Chondrocyte (in vitro differentiated cells): ENCODE measurements at regions not wholly inside any gene's neighbourhood (a gene's known extent, or its start where the extent isn't known, plus 50 kb on each side); places are given as distances from the start of the nearest gene placed in this dataset.

Source experiments
- DNase-seq: peaks from one replicate; pipeline ENCODE4 v3.0.0; 2021; ENCODE audit warnings: mixed read lengths, low spot score
- H3K27ac Mint-ChIP-seq: one replicate; pipeline ENCODE4 v1.8.0; 2021; ENCODE audit warnings: mild to moderate bottlenecking, moderate library complexity, mixed read lengths; ENCODE audit not compliant: unreplicated experiment
- H3K27me3 Mint-ChIP-seq: 2 replicates; pipeline ENCODE4 v1.8.0; 2021; ENCODE audit warnings: low read depth, mixed read lengths
- H3K36me3 Mint-ChIP-seq: 2 replicates; pipeline ENCODE4 v1.8.0; 2021; ENCODE audit warnings: low read depth, mixed read lengths
- H3K4me1 Mint-ChIP-seq: 2 replicates; pipeline ENCODE4 v1.8.0; 2021; ENCODE audit warnings: low read depth, mild to moderate bottlenecking, mixed read lengths
- H3K4me3 Mint-ChIP-seq: one replicate; pipeline ENCODE4 v1.8.0; 2021; ENCODE audit warnings: mild to moderate bottlenecking, moderate library complexity, mixed read lengths; ENCODE audit not compliant: unreplicated experiment
- H3K9me3 Mint-ChIP-seq: 2 replicates; pipeline ENCODE4 v1.8.0; 2021; ENCODE audit warnings: low read depth, mixed read lengths
- TF ChIP-seq, protein P1 (sequence below): fragments of 200-600 bp; sonication (generic); IDR thresholded peaks from 2 replicates; pipeline ENCODE4 v1.5.0; 2021; ENCODE audit warnings: antibody characterized with exemption, mild to moderate bottlenecking, moderate library complexity

DNA sequence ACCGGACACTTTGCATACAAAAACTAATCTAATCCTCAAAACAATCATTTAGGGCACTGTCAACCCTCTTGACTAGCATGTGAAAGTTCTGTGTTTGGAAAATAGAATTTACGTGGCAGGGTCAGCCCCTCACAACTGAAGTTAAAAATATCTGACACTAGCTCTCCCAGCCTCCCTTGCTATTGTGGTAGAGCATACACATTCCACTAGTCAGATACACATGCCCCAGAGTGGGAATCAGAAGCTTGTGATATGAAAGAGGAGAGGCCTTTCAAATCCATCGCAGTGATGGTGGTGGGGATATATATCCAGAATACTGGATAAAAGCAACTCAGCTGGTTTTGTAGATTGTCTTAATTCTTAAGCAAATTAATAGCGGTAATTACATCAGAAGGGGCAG is 205.7 kb upstream of the IL15 start:
- peaks cover 16% of the 10 kb centered on the region for H3K4me1 Mint-ChIP-seq
- no peak for DNase-seq
- peaks cover 3% of the 10 kb centered on the region for H3K27me3 Mint-ChIP-seq
- H3K36me3 Mint-ChIP-seq, result no peaks in the 10 kb centered on the region
- H3K4me3 Mint-ChIP-seq, result no peak overlapping the region
- TF ChIP-seq, protein P1, sequence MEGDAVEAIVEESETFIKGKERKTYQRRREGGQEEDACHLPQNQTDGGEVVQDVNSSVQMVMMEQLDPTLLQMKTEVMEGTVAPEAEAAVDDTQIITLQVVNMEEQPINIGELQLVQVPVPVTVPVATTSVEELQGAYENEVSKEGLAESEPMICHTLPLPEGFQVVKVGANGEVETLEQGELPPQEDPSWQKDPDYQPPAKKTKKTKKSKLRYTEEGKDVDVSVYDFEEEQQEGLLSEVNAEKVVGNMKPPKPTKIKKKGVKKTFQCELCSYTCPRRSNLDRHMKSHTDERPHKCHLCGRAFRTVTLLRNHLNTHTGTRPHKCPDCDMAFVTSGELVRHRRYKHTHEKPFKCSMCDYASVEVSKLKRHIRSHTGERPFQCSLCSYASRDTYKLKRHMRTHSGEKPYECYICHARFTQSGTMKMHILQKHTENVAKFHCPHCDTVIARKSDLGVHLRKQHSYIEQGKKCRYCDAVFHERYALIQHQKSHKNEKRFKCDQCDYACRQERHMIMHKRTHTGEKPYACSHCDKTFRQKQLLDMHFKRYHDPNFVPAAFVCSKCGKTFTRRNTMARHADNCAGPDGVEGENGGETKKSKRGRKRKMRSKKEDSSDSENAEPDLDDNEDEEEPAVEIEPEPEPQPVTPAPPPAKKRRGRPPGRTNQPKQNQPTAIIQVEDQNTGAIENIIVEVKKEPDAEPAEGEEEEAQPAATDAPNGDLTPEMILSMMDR, result no peak
- H3K27ac Mint-ChIP-seq, result no peak overlapping the region
- H3K9me3 Mint-ChIP-seq, result no peaks in the 10 kb centered on the region

DNA sequence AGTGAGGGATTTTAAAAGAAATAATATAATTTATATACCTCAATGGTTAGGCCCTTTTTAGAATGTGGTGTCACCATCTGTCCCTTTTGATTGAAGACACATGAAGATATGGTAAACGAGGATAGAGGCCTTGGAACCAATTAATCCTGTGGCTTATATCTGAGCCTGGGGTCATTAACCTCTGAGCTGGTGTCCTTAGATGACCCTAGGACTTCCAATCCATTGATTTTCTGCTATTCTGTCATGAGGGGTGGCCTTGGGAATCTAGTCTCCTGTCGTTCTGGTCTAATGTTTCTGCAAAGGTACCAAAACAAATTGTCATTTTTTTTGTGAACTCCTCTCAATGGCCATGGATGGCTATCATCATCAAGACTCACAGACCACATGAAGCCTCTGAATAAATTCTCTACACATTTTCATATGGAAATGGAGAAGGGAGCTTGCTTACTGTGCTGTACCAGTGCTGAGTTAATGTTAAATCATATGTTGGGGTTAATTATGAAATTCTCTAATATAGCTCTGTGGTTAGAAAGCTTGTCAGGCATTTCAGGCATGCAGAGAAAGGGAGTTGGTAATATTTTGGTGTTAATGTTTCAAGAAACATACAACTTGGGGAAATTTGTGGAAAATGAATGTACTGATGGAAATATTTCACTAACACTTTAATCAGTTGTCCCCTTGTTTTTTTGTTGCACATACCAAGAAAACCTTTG is 204.2 kb upstream of the IL15 start:
- DNase-seq, result no peak
- peaks cover 16% of the 10 kb centered on the region for H3K4me1 Mint-ChIP-seq
- H3K9me3 Mint-ChIP-seq, result no peaks in the 10 kb centered on the region
- TF ChIP-seq, protein P1, result no peak
- H3K4me3 Mint-ChIP-seq, result no peak overlapping the region
- no peaks in the 10 kb centered on the region for H3K36me3 Mint-ChIP-seq
- no peak overlapping the region for H3K27ac Mint-ChIP-seq
- H3K27me3 Mint-ChIP-seq, result peaks cover 3% of the 10 kb centered on the region

DNA sequence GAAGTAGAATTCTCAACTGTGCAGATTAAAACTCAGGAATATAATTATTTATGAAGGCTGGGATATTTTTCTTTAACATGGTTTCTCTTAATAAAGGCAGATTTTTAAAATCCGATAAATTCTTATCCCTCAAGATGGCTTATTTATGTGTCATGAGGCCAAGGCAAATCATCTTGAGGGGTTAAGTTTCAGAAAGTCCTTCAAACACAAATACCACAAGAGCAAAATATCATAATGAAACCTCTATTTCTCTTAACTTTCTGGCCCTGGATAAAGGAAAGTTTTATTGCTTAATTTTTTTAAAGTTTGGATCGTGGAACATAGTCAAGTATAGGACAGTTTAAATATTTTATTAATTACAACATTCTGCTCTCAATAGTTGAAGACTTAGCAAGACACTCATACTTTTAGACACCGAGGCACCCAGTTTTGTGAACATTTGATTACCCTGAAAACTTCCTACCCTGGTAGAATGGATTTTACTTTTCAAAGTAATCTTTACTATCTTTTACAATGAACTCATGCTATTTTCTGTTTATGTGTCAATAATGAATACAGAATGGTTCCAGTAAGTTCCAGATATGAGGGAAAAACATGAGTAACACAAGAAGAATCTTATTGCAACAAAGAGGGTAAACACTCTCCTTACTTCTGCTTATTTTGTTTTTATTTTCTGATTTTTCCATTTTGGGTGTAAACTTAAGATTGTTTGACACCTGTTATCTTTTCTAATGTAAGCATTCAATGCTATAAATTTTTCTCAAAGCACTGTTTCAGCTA is 200.7 kb upstream of the IL15 start:
- no peak overlapping the region for H3K4me3 Mint-ChIP-seq
- no peaks in the 10 kb centered on the region for H3K9me3 Mint-ChIP-seq
- H3K36me3 Mint-ChIP-seq, result no peaks in the 10 kb centered on the region
- DNase-seq, result no peak
- no peak overlapping the region for H3K27ac Mint-ChIP-seq
- TF ChIP-seq, protein P1, result no peak
- peaks cover 16% of the 10 kb centered on the region for H3K4me1 Mint-ChIP-seq
- peaks cover 6% of the 10 kb centered on the region for H3K27me3 Mint-ChIP-seq

DNA sequence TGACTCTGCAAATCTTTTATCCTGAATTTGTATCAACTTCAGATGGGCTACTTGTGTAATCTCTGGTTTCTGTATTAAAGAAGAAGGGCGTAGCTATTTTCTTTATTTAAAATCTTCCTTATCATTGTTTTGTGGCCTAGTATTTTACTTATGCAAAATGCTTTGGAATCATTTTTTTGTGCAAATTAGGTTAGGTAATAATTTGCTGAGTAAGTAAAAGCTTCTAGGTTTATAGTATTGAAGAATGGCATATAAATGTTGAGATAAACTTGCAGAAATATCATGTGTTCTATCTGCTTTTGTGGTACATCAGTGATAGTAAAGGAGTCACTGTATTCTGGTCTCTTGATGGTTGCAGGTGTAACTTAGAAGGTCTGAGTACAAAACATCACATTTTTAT is 197.2 kb upstream of the IL15 start:
- H3K27me3 Mint-ChIP-seq, result peaks cover 7% of the 10 kb centered on the region

DNA sequence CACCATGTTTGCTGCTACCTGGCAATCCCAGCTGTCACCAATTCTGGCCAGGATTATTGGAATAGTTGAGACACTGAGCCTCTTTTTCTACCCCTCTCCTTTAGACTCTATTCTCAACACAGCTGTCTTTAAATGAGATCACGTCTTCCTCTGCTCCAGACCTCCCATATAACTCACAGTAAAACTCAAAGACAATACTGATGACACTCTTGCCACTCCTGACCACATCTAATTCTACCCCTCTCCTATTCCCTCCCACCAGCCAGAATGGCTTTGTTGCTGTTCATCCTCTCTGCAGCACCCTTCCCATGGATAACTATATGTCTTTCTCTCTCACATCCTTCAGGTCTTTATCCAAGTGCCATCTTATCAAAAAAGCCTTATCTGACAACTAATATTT is 188.6 kb upstream of the IL15 start:
- Mint-ChIP-seq H3K36me3 (no peaks in the 10 kb centered on the region), H3K4me3 (no peak overlapping the region), H3K27ac (no peak overlapping the region), H3K9me3 (no peaks in the 10 kb centered on the region), H3K27me3 (peaks cover 5% of the 10 kb centered on the region), H3K4me1 (no peaks in the 10 kb centered on the region)
- DNase-seq, result no peak
- TF ChIP-seq, protein P1, result no peak

More for the DNA sequence above, 197.2 kb upstream of the IL15 start:
- DNase-seq, result no peak
- H3K4me3 Mint-ChIP-seq, result no peak overlapping the region
- H3K9me3 Mint-ChIP-seq, result no peaks in the 10 kb centered on the region
- TF ChIP-seq, protein P1, result no peak
- no peaks in the 10 kb centered on the region for H3K4me1 Mint-ChIP-seq
- no peak overlapping the region for H3K27ac Mint-ChIP-seq
- no peaks in the 10 kb centered on the region for H3K36me3 Mint-ChIP-seq
